HepG2 (cell line): ENCODE measurements at regions not wholly inside any gene's neighbourhood (a gene's known extent, or its start where the extent isn't known, plus 50 kb on each side); places are given as distances from the start of the nearest gene placed in this dataset.

Experiments used
- ATAD3A ChIP-seq: sonication (generic); formaldehyde crosslinking; IDR thresholded peaks from 2 replicates; pipeline ENCODE4 v1.4.0; 2020; ENCODE audit warnings: missing genetic modification reagents
- CCDC6 ChIP-seq: sonication (generic); formaldehyde crosslinking; IDR thresholded peaks from 2 replicates; pipeline ENCODE4 v1.8.1; 2022; ENCODE audit warnings: mild to moderate bottlenecking, missing genetic modification reagents, moderate library complexity
- FOXK1 ChIP-seq: sonication (generic); formaldehyde crosslinking; IDR thresholded peaks from 2 replicates; pipeline ENCODE4 v1.4.0; 2020; ENCODE audit warnings: low read depth, missing genetic modification reagents, borderline replicate concordance
- HOXA9 ChIP-seq: sonication (generic); formaldehyde crosslinking; IDR thresholded peaks from 2 replicates; pipeline ENCODE4 v1.8.1; 2022; ENCODE audit warnings: missing genetic modification reagents, mild to moderate bottlenecking, moderate library complexity, borderline replicate concordance
- KAT8 ChIP-seq: IDR thresholded peaks from 2 replicates; pipeline ENCODE4 v1.6.1; 2016; ENCODE audit warnings: missing genetic modification reagents, missing compliant biosample characterization
- KDM5B ChIP-seq: sonication (generic); formaldehyde crosslinking; IDR thresholded peaks from 2 replicates; pipeline ENCODE4 v1.4.0; 2020; ENCODE audit warnings: missing genetic modification reagents, mild to moderate bottlenecking, borderline replicate concordance
- KLF11 ChIP-seq: IDR thresholded peaks from 2 replicates; pipeline ENCODE4 v1.6.1; 2016; ENCODE audit warnings: missing compliant biosample characterization
- TCF7 ChIP-seq: sonication (generic); IDR thresholded peaks from 2 replicates; pipeline ENCODE4 v1.6.1; 2016; ENCODE audit warnings: antibody characterized with exemption, low read depth
- ZNF329 ChIP-seq: sonication (generic); formaldehyde crosslinking; IDR thresholded peaks from 2 replicates; pipeline ENCODE4 v1.9.0; 2021; ENCODE audit warnings: low read depth, mild to moderate bottlenecking, missing genetic modification reagents
- ZNF407 ChIP-seq: sonication (generic); formaldehyde crosslinking; IDR thresholded peaks from one replicate; pipeline ENCODE4 v1.5.1; 2020; ENCODE audit warnings: mild to moderate bottlenecking, missing genetic modification reagents; ENCODE audit errors: not compliant biosample characterization
- TF ChIP-seq, protein P1 (sequence below): sonication (generic); formaldehyde crosslinking; IDR thresholded peaks from 2 replicates; pipeline ENCODE4 v1.8.1; 2023; ENCODE audit warnings: missing genetic modification reagents, mild to moderate bottlenecking, borderline replicate concordance

GRCh38 chr7:104065491-104065890, 76.0 kb upstream of the RELN start (continued):
- TF ChIP-seq ZNF407 (no peak), KDM5B (CRISPR knock-in tag) (no peak), KLF11 (CRISPR knock-in tag) (0 out of 2 replicates have a peak, but pooled peaks have one; percentile 6), TCF7 (no peak), HOXA9 (CRISPR knock-in tag) (no peak), KAT8 (0 out of 2 replicates have a peak, but pooled peaks have one; percentile 2), CCDC6 (no peak), ATAD3A (no peak), FOXK1 (CRISPR knock-in tag) (no peak), ZNF329 (CRISPR knock-in tag) (no peak)
- TF ChIP-seq, protein P1, sequence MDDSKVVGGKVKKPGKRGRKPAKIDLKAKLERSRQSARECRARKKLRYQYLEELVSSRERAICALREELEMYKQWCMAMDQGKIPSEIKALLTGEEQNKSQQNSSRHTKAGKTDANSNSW (CRISPR knock-in tag), result no peak
